OCI-M2 (cell line): ENCODE measurements at regions not wholly inside any gene's neighbourhood (a gene's known extent, or its start where the extent isn't known, plus 50 kb on each side); places are given as distances from the start of the nearest gene placed in this dataset.

Experiments
- DNase-seq: peaks from one replicate; lab custom pipeline; 2025; ENCODE audit not compliant: unreplicated experiment; lab: John Stamatoyannopoulos, UW

- DNase-seq = no peak
These were observed 1246.5 kb downstream of the OTOL1 start for GRCh38 chr3:162743091-162743490.

DNA sequence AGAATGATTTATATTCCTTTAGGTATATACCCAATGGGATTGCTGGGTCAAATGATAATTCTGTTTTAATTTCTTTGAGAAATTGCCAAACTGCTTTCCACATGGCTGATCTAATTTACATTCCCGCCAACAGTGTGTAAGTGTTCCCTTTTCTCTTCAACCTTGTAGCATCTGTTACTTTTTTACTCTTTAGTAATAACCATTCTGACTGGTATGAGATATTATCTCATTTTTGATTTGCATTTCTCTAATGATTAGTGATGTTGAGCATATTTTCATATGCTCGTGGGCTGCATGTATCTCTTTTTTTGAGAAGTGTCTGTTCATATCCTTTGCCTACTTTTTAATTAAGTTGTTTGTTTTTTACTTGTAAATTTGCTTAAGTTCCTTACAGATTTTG, 1264.2 kb downstream of the OTOL1 start:
- no peak for DNase-seq

GRCh38 chr3:162764051-162764807, 1267.6 kb downstream of the OTOL1 start:
- DNase-seq = no peak

DNA sequence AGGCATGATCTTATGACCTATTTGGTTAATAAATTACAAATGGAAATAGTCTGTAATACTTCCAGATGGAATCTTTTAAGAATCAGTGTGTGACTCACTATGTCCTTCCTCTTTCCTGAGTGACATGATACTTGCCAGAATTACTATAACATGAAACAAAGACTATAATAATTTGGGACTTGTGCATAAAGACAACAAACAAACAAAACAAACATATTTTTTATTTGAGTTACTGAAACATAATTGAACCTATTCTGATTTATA, 1268.1 kb downstream of the OTOL1 start:
- no peak for DNase-seq

DNA sequence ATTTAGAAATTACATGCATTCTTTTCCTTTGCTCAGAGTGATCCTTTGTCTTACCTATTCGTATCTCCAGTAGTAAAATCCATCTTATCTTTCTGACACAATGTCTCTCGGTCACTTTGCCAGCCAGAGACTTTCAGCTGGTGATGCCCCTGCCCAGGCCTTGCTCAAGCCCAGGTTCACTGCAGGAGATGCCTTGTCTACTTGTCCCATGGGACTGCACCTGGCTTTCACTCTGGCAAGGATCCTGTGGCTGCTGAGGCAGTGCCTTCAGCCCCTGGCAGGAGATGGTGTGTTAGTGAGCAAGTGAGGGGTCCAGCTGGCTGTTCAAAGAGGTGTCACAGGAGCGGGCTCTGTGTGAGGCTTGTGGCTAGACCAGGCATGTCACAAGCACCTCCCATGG, 1268.9 kb downstream of the OTOL1 start:
- no peak for DNase-seq

DNA sequence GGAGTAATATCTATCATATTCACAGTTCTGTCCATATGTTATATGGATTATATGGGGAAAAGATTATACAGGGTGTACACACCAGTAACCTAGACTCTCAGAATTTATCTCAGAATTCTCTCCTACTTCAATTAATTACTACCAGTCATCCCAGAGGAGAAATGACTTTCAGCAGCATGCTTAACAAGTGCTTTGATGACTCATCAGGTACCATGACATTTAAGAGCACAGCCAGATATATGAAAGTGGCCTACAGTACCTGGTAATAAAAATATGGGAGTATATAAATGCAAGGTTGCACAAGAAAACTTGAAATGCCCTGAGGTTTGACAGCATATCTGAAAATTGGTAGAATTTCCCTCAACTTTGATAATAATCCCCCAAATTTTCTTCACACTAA, 1273.0 kb downstream of the OTOL1 start:
- DNase-seq = no peak

DNA sequence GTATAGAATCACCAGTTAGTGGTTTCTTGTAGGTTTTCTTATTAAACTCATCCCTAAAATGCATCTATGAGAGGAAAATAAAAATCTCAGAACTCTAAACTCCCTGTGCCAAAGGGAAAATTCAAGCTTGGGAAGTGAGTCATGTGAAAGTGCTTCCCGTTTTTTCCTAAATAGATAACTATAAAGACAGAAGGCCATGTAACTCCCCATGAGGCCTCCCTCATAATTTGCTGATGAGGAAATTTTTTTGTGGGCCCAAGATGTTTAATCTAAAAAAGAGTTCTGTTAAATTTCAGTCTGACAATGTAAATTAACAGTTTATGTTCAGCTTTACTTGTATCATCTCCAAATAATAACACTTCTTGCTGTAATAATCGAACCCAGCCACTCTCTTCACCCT, 1273.9 kb downstream of the OTOL1 start:
- no peak for DNase-seq

DNA sequence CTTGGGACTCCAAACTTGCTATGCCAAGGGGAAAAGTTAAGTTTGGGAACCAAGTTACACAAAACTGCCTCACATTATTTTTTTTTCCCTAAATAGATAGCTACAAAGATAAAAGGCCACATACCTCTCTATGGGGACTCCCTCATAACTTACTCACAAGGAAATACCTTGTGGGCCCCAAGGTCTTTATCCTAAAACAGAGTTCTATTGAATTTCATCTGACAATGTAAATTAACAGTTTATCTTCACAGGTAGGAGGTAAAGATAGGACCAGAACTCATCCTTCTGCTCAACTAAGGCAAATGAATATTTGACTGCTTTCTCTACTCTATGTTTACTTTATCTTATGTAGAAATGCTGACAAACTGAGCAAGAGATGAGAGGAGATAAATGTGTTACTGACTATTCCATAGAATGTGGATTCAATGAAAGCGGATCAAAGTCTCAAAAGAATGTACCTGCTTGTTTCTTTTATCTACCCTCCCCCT, 1278.0 kb downstream of the OTOL1 start:
- no peak for DNase-seq

- DNase-seq = no peak
These were observed 1279.5 kb downstream of the OTOL1 start for GRCh38 chr3:162776148-162776547.

- no peak for DNase-seq
These were observed 1280.5 kb downstream of the OTOL1 start for GRCh38 chr3:162777118-162777517.

- DNase-seq = no peak
These were observed 1283.7 kb downstream of the OTOL1 start for GRCh38 chr3:162780313-162780712.

- no peak for DNase-seq
These were observed 1303.3 kb downstream of the OTOL1 start for GRCh38 chr3:162799910-162800309.

DNA sequence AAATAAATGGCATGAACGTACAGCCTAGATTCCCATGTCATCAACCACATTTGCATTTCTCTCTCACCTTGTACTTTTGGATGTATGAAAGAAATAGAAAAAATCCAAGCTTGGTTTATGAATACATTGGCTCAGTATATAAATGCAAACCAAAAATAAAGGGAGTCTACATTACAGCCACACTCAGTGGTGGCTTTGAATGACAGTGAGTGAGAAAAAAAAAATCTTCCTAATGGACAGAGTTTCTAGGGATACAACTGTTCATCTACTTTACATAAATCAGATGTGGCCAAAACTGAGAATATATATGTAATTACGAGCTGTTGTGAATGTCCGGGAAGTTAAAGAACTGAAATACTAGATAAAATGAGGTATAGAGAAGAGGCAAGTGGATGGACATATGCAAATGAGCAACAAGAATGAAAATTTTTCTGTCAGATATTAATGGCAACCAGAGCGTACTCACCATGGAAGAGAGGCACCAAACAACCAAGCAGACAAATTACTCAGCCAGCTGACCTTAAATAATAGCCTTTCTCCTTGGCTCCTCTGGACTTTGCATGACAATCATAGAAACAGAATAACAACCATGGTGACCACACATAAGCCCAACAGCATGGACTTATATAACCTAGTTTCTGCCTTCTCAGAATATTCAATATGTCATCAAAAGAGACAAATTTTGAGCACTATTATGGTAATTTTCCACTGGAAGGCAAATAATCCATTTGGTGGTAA, 1305.8 kb downstream of the OTOL1 start:
- no peak for DNase-seq

- DNase-seq = no peak
These were observed 1314.2 kb downstream of the OTOL1 start for GRCh38 chr3:162810776-162811175.

- no peak for DNase-seq
These were observed 1346.1 kb downstream of the OTOL1 start for GRCh38 chr3:162842549-162843216.

DNA sequence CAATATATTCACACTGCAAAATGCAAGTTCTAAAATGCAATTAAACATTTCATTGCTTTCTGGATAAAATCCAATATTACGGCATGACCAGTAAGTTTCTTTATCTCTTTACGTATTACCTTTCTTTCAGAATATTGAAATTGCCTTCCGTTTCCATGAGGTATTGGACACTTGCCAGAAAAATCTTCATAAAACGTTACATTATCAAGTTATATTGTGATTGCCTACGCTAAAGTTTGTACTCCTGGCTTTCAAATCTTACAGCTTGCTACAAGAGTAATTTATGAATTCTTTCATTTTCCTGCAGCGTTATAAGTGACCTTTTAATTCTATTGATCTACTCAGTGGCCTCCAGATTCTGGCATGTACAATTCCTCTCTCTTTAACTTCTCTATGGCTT, 1349.3 kb downstream of the OTOL1 start:
- no peak for DNase-seq

DNA sequence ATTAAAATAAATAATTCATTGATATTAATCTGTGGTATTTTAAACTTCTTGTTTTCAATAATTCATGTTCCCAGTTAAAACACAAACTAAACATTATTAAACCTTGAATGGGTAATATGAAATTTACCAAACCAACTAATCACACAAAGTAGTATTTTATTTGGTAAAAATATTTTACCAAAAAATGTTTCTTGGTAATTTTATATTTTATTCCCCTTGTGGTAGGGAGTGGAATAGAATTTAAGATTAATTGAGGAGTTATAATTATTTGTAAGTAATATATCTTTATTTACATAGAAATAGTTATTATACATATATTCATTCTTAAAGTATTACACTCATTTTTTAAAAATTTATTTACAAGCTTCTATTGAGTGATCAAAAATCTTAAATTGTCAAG, 1350.9 kb downstream of the OTOL1 start:
- no peak for DNase-seq

DNA sequence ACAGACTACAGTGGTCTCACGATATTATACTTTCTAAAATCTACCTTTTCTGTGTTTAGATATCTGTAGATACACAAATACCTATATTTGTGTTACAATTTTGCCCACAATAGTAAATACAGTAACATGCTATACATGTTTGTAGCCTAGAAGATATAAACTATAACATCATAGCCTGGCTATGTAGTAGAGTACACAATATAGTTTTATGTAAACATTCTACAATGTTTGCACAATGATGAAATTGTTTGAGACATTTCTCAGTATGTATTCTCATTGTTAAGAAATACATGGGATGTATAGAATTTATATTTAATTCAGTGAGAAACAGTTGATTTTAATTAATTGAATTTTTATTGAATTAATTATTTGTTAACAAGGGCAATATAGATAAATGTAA, 1367.0 kb downstream of the OTOL1 start:
- DNase-seq = no peak

GRCh38 chr3:162865466-162865865, 1368.9 kb downstream of the OTOL1 start:
- no peak for DNase-seq

- no peak for DNase-seq
These were observed 1382.5 kb downstream of the OTOL1 start for GRCh38 chr3:162879021-162879562.

- no peak for DNase-seq
These were observed 1387.8 kb downstream of the OTOL1 start for GRCh38 chr3:162884373-162884772.
